ENCODE measurements at regions not wholly inside any gene's neighbourhood (a gene's known extent, or its start where the extent isn't known, plus 50 kb on each side); places are given as distances from the start of the nearest gene placed in this dataset.

GRCh38 chr21:16587681-16588375, 858.0 kb downstream of the USP25 start:
- Mint-ChIP-seq H3K27me3 (ENCODE audit: insufficient read depth, unreplicated experiment) (peaks cover 3% of the 10 kb centered on the region), H3K9me3 (ENCODE audit: unreplicated experiment) (no peaks in the 10 kb centered on the region), H3K4me1 (ENCODE audit: low read depth, unreplicated experiment) (no peaks in the 10 kb centered on the region), H3K4me3 (ENCODE audit: unreplicated experiment) (no peak overlapping the region), H3K36me3 (ENCODE audit: insufficient read depth, unreplicated experiment) (no peaks in the 10 kb centered on the region), H3K27ac (ENCODE audit: unreplicated experiment) (no peak overlapping the region)
- H3K36me3 ChIP-seq (ENCODE audit: control insufficient read depth, insufficient read depth, low read length), result no peaks in the 10 kb centered on the region
- BruUV-seq (replicated peaks), result no TSS peak
- DNase-seq, result no peak
- no peaks in the 10 kb centered on the region for H3K9me3 ChIP-seq
- H3K4me1 ChIP-seq, result peaks cover 5% of the 10 kb centered on the region; the same call in 1 of the 2 replicates
- intact Hi-C loops (cut with micrococcal nuclease; ENCODE audit: unreplicated experiment), result no loop called here
- CTCF ChIA-PET, result no interaction called here
- H3K4me3 ChIP-seq (ENCODE audit: low read depth, low read length), result no peak overlapping the region
- H3K27me3 ChIP-seq (replicated peaks; ENCODE audit: control insufficient read depth, insufficient read depth, low read length), result no peaks in the 10 kb centered on the region
- TF ChIP-seq, protein P1, sequence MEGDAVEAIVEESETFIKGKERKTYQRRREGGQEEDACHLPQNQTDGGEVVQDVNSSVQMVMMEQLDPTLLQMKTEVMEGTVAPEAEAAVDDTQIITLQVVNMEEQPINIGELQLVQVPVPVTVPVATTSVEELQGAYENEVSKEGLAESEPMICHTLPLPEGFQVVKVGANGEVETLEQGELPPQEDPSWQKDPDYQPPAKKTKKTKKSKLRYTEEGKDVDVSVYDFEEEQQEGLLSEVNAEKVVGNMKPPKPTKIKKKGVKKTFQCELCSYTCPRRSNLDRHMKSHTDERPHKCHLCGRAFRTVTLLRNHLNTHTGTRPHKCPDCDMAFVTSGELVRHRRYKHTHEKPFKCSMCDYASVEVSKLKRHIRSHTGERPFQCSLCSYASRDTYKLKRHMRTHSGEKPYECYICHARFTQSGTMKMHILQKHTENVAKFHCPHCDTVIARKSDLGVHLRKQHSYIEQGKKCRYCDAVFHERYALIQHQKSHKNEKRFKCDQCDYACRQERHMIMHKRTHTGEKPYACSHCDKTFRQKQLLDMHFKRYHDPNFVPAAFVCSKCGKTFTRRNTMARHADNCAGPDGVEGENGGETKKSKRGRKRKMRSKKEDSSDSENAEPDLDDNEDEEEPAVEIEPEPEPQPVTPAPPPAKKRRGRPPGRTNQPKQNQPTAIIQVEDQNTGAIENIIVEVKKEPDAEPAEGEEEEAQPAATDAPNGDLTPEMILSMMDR (IDR thresholded peaks at IDR 0.05; ENCODE audit: insufficient read depth in 1 of 2, low read depth in 1 of 2, low read length in 1 of 2, severe bottlenecking in 1 of 2, unreplicated experiment in 1 of 2), result no peak
- POLR2A ChIA-PET, result no interaction called here

DNA sequence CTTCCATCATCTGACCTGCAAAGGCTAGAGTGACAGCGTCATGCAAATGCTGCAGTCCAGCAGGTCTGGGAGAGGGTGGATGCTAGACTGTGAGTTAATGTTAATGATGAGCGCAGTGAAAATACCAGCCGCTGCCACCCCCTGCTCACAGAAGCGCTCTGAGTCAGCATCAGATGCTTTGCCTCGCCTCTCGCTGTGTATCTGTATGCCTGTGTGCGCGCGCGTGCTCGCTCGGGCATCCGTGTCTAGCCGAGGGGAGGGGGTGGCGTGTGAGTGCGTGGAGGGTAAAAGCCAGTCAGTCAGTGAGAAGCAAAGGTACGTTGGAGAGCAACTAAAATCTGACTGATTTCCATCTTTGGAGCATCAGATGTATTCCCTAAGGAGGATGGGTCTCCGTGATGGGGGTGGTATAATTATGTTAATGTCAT, 858.7 kb downstream of the USP25 start:
- no peaks in the 10 kb centered on the region for H3K27me3 ChIP-seq (replicated peaks; ENCODE audit: control insufficient read depth, insufficient read depth, low read length)
- intact Hi-C loops (cut with micrococcal nuclease; ENCODE audit: unreplicated experiment), result no loop called here
- CTCF ChIA-PET, result no interaction called here
- POLR2A ChIA-PET, result no interaction called here
- 0 out of 2 replicates have a peak overlapping the region, but pooled peaks have one; percentile 5 for H3K4me3 ChIP-seq (ENCODE audit: low read depth, low read length)
- BruUV-seq (replicated peaks), result no TSS peak
- Mint-ChIP-seq H3K4me1 (ENCODE audit: low read depth, unreplicated experiment) (no peaks in the 10 kb centered on the region), H3K27ac (ENCODE audit: unreplicated experiment) (no peak overlapping the region), H3K36me3 (ENCODE audit: insufficient read depth, unreplicated experiment) (no peaks in the 10 kb centered on the region), H3K9me3 (ENCODE audit: unreplicated experiment) (no peaks in the 10 kb centered on the region), H3K4me3 (ENCODE audit: unreplicated experiment) (no peak overlapping the region), H3K27me3 (ENCODE audit: insufficient read depth, unreplicated experiment) (peaks cover 3% of the 10 kb centered on the region)
- H3K36me3 ChIP-seq (ENCODE audit: control insufficient read depth, insufficient read depth, low read length), result no peaks in the 10 kb centered on the region
- DNase-seq, result peak; percentile 25 to 40
- TF ChIP-seq, protein P1 (IDR thresholded peaks at IDR 0.05; ENCODE audit: insufficient read depth in 1 of 2, low read depth in 1 of 2, low read length in 1 of 2, severe bottlenecking in 1 of 2, unreplicated experiment in 1 of 2), result no peak
- no peaks in the 10 kb centered on the region for H3K9me3 ChIP-seq
- peaks cover 5% of the 10 kb centered on the region; the same call in 1 of the 2 replicates for H3K4me1 ChIP-seq

GRCh38 chr21:16589006-16589898, 859.5 kb downstream of the USP25 start:
- Histone ChIP-seq H3K9me3 (no peaks in the 10 kb centered on the region), H3K36me3 (ENCODE audit: control insufficient read depth, insufficient read depth, low read length) (no peaks in the 10 kb centered on the region), H3K4me1 (peaks cover 5% of the 10 kb centered on the region; the same call in 1 of the 2 replicates), H3K27me3 (replicated peaks; ENCODE audit: control insufficient read depth, insufficient read depth, low read length) (no peaks in the 10 kb centered on the region), H3K4me3 (ENCODE audit: low read depth, low read length) (no peak overlapping the region)
- ChIA-PET CTCF (no interaction called here), POLR2A (no interaction called here)
- no TSS peak for BruUV-seq (replicated peaks)
- DNase-seq, result no peak
- Mint-ChIP-seq H3K9me3 (ENCODE audit: unreplicated experiment) (no peaks in the 10 kb centered on the region), H3K4me3 (ENCODE audit: unreplicated experiment) (no peak overlapping the region), H3K4me1 (ENCODE audit: low read depth, unreplicated experiment) (no peaks in the 10 kb centered on the region), H3K27ac (ENCODE audit: unreplicated experiment) (no peak overlapping the region), H3K27me3 (ENCODE audit: insufficient read depth, unreplicated experiment) (peaks cover 3% of the 10 kb centered on the region), H3K36me3 (ENCODE audit: insufficient read depth, unreplicated experiment) (no peaks in the 10 kb centered on the region)
- intact Hi-C loops (cut with micrococcal nuclease; ENCODE audit: unreplicated experiment), result no loop called here
- TF ChIP-seq, protein P1 (IDR thresholded peaks at IDR 0.05; ENCODE audit: insufficient read depth in 1 of 2, low read depth in 1 of 2, low read length in 1 of 2, severe bottlenecking in 1 of 2, unreplicated experiment in 1 of 2), result no peak
